Activated T-cell treated with anti-CD3 and anti-CD28 coated beads, Interleukin-2, amount 50 U/mL, for 72 hours (primary cell): ENCODE measurements at regions not wholly inside any gene's neighbourhood (a gene's known extent, or its start where the extent isn't known, plus 50 kb on each side); places are given as distances from the start of the nearest gene placed in this dataset.

Source experiments
- ATAC-seq, 2 donors: fragments of 150-1000 bp; cut with Tn5 transposase; replicated peaks in 1 of 2; 2 replicates each; pipeline ENCODE4 v1.10.0; 2021; ENCODE audit warnings: moderate library complexity in 2 of 2, mild to moderate bottlenecking in 1 of 2
- DNase-seq, 2 donors: peaks; one replicate each; pipeline ENCODE4 v3.0.0; 2021 to 2022; ENCODE audit warnings: mixed read lengths in 1 of 2
- H3K27ac Mint-ChIP-seq: one replicate; pipeline ENCODE4 v1.8.0; 2022; ENCODE audit warnings: mild to moderate bottlenecking, moderate library complexity, mixed read lengths
- H3K27me3 Mint-ChIP-seq: one replicate; pipeline ENCODE4 v1.8.0; 2022; ENCODE audit warnings: low read depth, mixed read lengths
- H3K36me3 Mint-ChIP-seq, 2 donors: one replicate each; pipeline ENCODE4 v1.8.0; 2022; ENCODE audit warnings: mixed read lengths in 2 of 2, mild to moderate bottlenecking in 1 of 2; ENCODE audit not compliant: insufficient read depth in 2 of 2
- H3K4me1 Mint-ChIP-seq: one replicate; pipeline ENCODE4 v1.8.0; 2022; ENCODE audit warnings: low read depth, mixed read lengths
- H3K4me3 Mint-ChIP-seq, 2 donors: one replicate each; pipeline ENCODE4 v1.8.0; 2022; ENCODE audit warnings: mild to moderate bottlenecking in 2 of 2, mixed read lengths in 2 of 2, moderate library complexity in 2 of 2
- H3K9me3 Mint-ChIP-seq, 2 donors: one replicate each; pipeline ENCODE4 v1.8.0; 2022; ENCODE audit warnings: mixed read lengths in 2 of 2

DNA sequence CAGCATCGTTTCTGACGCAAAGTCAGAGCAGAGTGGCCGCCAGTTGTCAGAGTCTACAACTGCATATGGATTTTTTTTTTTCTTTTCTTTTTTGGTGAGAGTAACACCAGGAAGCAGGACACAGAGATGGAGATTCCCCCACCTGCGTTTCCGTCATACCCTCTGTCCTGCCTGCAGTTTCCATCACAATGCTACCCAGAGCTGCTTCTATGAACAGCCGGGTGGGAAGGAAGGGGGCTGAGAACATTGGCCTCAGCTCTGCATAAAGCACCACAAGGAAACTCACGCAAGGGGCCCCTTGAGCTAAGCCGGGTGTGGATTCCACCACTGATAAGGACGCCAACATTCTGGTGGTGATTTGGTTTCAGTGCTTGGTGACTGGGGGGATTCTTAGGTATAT, 183.5 kb upstream of the AFDN start:
- H3K27me3 Mint-ChIP-seq: peaks cover 25% of the 10 kb centered on the region
- peaks cover 6% of the 10 kb centered on the region in 2 donors for H3K9me3 Mint-ChIP-seq
- DNase-seq (no peak), ATAC-seq (no peak)
- H3K4me1 Mint-ChIP-seq: no peaks in the 10 kb centered on the region
- peaks cover 2 to 3% of the 10 kb centered on the region in 2 donors for H3K36me3 Mint-ChIP-seq
- no peak overlapping the region for H3K27ac Mint-ChIP-seq
- H3K4me3 Mint-ChIP-seq: no peak overlapping the region

DNA sequence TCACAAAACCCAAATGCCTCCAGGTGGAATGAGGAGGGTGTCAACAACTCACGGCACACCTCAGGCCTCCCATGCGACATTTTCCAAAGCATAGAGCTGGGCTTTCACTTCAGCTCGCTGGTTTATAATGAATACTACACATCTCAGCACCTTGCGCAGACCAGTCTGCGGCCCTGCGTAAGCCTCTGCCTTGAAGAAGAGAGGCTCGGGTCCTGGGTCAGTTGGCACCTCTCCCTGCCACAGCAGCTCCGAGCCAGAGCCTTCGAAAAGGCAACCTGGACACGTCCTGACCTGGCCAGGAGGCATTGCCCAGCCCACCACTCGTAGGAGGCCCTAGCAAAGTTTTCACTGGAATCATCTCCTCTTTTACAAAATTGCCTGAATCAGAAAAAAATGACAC, 183.0 kb upstream of the AFDN start:
- H3K4me3 Mint-ChIP-seq: no peak overlapping the region
- H3K27ac Mint-ChIP-seq: no peak overlapping the region
- no peak for DNase-seq
- ATAC-seq: no peak
- H3K36me3 Mint-ChIP-seq: peaks cover 2 to 3% of the 10 kb centered on the region in 2 donors
- peaks cover 25% of the 10 kb centered on the region for H3K27me3 Mint-ChIP-seq
- H3K9me3 Mint-ChIP-seq: peaks cover 6% of the 10 kb centered on the region in 2 donors
- H3K4me1 Mint-ChIP-seq: no peaks in the 10 kb centered on the region

DNA sequence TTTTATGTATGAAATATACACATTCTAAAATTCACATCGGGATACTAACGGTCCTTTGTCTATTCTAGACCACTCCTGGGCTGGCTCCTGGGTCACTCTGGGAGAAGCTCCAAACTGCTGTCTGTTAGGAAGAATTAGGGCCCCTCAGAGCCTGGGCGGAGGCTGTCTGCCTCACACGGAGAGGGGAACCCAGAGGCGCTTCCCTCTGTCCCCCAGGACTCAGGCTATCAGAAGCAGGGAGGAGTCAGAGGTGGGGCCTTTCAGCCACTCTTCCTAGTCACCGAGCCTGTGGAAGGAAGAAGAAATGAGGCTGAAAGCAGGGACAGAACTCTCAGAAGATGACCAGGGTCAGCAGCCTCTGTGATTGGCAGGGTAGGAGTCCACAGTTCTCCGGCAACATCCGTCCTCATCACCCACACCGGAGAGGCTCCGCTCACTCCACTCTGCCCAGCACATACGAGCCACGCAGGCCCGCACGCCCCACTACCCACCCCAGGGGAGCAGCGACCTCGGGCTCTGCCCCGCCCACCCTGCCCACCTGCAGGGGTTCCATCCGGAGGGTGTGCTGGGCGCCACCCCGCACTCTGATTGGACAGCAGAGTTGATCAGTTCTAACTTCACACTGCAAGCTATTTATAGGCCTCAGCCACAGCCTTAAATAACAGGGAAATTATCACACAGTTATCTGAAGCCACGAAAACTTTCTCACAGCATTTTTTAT, 182.1 kb upstream of the AFDN start:
- Mint-ChIP-seq H3K4me3 (no peak overlapping the region), H3K4me1 (no peaks in the 10 kb centered on the region), H3K27ac (no peak overlapping the region), H3K36me3 (peaks cover 2 to 3% of the 10 kb centered on the region in 2 donors), H3K9me3 (peaks cover 6% of the 10 kb centered on the region in 2 donors), H3K27me3 (peaks cover 25% of the 10 kb centered on the region)
- ATAC-seq: no peak
- DNase-seq: no peak

DNA sequence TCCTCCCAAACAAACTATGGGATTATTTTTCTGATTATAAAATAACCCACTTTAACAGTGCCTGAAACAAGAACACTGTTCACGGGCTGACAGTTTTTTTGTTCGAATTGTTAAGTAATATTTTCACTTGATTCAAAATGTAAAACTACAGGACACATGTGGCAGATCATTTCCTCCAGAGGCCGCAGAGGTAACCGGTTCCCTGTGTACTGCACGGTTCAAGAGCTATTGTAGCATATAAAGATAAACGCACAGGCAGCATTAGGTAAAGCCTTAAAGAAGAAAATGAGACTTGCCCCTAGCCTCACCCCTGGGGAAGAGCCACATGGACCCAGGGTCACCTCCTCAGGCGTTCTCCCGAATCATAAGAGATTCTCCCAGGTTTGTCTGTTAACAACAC, 181.3 kb upstream of the AFDN start:
- Mint-ChIP-seq H3K36me3 (peaks cover 2 to 3% of the 10 kb centered on the region in 2 donors), H3K27ac (no peak overlapping the region), H3K4me1 (no peaks in the 10 kb centered on the region), H3K27me3 (peaks cover 25% of the 10 kb centered on the region), H3K9me3 (peaks cover 6% of the 10 kb centered on the region in 2 donors), H3K4me3 (no peak overlapping the region)
- ATAC-seq: no peak
- DNase-seq: no peak

DNA sequence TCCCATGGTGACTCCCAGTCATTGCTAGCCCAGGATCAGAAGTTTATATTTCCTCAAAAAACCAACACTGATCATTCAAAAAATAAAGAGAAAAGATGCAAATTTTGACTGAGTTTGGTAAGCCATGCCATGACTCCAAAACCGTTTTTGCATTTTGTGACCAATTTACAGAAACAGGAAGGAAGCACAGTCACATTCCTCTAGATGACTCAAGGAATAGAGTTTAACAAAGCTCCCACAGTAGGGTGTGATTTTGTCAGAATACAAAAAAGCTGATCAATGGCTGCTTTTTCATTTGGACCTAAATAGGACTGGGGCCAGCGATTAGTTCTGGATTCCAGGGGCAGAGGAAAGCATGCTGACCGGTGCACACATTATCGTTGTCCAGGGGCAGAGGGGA, 179.4 kb upstream of the AFDN start:
- peaks cover 25% of the 10 kb centered on the region for H3K27me3 Mint-ChIP-seq
- no peaks in the 10 kb centered on the region for H3K9me3 Mint-ChIP-seq
- no peak overlapping the region for H3K27ac Mint-ChIP-seq
- peaks cover 0 to 3% of the 10 kb centered on the region in 2 donors for H3K36me3 Mint-ChIP-seq
- ATAC-seq (peak in 1 of 2 donors; percentile 58), DNase-seq (no peak)
- no peak overlapping the region for H3K4me3 Mint-ChIP-seq
- no peaks in the 10 kb centered on the region for H3K4me1 Mint-ChIP-seq

DNA sequence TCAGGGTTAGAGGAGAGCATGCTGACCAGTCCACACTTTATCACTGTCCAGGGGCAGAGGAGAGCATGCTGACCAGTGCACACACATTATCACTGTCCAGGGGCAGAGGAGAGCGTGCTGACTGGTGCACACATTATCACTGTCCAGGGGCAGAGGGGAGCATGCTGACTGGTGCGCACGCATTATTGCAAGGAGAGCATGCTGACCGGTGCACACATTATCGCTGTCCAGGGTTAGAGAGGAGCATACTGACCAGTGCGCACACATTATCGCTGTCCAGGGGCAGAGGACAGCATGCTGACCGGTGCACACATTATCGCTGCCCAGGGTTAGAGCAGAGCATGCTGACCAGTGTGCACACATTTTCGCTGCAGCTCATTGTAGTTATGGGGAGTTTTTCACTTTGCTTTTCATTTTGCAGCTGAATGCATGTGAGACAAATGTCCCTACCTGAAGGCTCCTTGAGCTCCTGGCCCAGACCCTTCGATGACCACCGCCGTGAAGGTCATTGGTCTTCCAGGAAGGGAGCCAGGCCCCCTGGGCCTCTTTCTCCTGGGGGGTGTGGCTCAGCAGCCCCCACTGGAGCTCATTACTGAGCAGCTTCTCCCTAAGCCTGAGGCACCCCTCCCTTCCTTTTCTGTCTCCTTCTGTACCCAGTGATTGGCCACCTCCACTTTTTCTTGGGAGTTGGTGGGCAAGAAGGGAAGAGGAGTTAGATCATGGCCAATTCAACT, 178.8 kb upstream of the AFDN start:
- Mint-ChIP-seq H3K4me1 (no peaks in the 10 kb centered on the region), H3K36me3 (peaks cover 0 to 3% of the 10 kb centered on the region in 2 donors), H3K9me3 (no peaks in the 10 kb centered on the region), H3K27me3 (peaks cover 25% of the 10 kb centered on the region), H3K4me3 (no peak overlapping the region), H3K27ac (no peak overlapping the region)
- ATAC-seq (no peak), DNase-seq (no peak)

DNA sequence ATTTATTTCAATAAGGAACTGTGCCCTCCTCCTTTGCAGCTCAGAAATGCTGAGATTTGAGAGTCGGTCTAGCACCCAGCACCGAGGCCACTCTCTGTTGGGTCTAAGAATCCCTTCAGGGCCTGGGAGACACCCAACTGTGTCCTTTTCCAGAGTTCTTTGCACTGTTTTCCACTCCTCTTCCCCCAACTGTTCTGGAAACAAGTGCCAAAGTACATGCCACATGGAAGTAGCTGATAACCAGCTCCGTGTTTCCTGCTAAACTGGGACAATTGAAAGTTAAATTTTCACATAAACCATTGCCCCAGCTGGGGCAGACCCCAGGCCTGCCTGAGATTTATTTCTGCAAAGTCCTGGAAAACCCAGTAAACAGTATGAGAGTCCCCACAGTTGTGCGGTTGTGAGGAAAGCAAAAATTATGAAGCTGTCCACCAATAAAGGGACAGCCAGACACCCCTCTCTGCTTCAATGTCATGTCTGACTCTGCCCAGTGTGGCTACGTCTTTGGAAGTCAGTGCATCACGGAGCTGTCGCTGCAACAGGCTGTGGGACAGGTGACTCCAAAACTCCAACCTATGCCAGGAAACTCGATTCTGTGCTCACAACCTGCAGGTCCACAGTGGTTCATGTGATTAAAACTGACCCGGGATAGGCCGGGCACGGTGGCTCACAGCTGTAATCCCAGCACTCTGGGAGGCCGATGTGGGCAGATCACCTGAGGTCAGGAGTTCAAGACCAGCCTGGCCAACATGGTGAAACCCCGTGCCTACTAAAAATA, 178.0 kb upstream of the AFDN start:
- H3K4me1 Mint-ChIP-seq: no peaks in the 10 kb centered on the region
- DNase-seq (no peak), ATAC-seq (no peak)
- H3K27ac Mint-ChIP-seq: no peak overlapping the region
- H3K36me3 Mint-ChIP-seq: peaks cover 0 to 3% of the 10 kb centered on the region in 2 donors
- no peaks in the 10 kb centered on the region for H3K9me3 Mint-ChIP-seq
- H3K4me3 Mint-ChIP-seq: no peak overlapping the region
- H3K27me3 Mint-ChIP-seq: peaks cover 25% of the 10 kb centered on the region

DNA sequence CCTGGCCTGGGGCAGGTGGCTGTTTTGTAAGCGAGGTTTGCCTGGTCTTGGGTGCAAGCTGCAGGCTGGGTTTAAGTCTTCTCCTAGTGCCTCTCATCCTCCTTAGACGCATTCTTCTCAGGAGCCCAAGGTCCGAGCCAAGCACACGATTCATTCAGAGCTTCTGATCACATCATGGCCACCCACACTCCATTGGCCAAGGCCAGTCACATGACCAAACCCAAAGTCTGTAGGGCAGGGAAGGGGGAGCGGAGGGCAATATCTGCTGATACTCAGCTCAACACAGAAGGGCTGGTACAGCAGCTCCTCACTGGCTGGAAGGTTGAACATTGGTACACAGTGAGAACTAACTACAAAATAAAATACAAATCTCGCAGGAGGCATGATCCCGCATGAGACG, 177.2 kb upstream of the AFDN start:
- Mint-ChIP-seq H3K27ac (no peak overlapping the region), H3K27me3 (peaks cover 25% of the 10 kb centered on the region), H3K36me3 (peaks cover 0 to 3% of the 10 kb centered on the region in 2 donors), H3K9me3 (no peaks in the 10 kb centered on the region), H3K4me1 (no peaks in the 10 kb centered on the region), H3K4me3 (no peak overlapping the region)
- ATAC-seq (no peak), DNase-seq (no peak)

DNA sequence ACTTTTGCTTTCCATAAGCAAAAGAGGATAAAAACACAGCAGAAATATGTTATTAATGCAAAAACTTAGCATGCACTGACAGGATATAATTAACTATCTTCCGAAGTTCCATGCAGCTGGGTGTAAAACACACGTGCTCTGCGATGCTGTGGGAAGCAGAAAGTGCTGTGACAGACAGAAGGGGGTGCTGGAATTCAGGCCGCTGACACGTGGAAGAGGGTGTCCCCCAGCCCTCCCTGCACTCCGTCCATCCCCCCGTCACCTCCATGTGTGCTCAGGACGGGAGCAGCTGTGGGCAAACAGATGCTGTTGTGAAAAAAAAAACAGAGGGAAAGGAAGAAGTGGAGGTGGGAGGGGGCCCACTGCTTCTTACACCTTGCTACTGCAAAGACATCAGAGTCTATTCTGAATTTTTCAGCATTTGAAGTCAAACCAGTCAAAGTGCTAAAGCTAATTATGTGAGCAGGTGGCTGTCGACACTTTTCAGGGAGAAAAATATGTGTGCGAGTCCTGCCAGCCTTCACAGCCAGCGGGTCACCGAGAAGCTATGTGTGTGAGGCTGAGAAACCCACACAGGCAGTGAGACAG, 175.9 kb upstream of the AFDN start:
- no peaks in the 10 kb centered on the region for H3K9me3 Mint-ChIP-seq
- H3K27ac Mint-ChIP-seq: no peak overlapping the region
- DNase-seq (no peak), ATAC-seq (no peak)
- H3K36me3 Mint-ChIP-seq: no peaks in the 10 kb centered on the region
- H3K4me3 Mint-ChIP-seq: no peak overlapping the region
- no peaks in the 10 kb centered on the region for H3K4me1 Mint-ChIP-seq
- H3K27me3 Mint-ChIP-seq: peaks cover 17% of the 10 kb centered on the region

DNA sequence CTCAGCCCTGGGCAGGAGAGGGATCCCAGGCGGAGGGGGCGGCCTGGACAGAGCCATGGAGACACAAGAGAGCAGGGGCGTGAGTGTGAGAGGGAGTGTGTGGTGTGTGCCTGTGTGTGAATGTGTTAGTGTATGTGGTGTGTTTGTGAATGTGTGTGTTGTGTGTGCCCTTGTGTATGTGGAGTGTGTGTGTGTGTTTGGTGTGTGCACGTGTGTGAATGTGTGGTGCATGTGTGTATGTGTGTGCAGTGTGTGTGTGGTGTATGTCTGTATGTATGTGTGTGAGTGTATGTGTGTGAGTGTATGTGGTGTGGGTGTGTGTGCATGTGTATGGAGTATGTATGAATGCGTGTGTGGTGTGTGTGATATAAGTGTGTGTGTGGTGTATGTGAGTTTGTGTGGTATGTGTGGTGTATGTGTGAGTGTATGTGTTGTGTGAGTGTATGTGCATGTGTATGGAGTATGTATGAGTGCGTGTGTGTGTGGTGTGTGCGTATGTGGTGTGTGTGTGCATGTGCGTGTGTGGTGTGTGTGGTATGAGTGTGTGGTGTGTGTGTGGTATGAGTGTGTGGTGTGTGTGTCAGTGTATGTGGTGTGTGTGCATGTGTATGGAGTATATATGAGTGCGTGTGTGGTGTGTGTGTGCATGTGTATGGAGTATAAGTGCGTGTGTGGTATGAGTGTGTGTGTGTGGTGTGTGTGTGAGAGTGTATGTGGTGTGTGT, 175.2 kb upstream of the AFDN start:
- Mint-ChIP-seq H3K27ac (no peak overlapping the region), H3K4me1 (no peaks in the 10 kb centered on the region), H3K4me3 (no peak overlapping the region), H3K27me3 (peaks cover 11% of the 10 kb centered on the region), H3K36me3 (no peaks in the 10 kb centered on the region), H3K9me3 (no peaks in the 10 kb centered on the region)
- ATAC-seq (no peak), DNase-seq (no peak)

DNA sequence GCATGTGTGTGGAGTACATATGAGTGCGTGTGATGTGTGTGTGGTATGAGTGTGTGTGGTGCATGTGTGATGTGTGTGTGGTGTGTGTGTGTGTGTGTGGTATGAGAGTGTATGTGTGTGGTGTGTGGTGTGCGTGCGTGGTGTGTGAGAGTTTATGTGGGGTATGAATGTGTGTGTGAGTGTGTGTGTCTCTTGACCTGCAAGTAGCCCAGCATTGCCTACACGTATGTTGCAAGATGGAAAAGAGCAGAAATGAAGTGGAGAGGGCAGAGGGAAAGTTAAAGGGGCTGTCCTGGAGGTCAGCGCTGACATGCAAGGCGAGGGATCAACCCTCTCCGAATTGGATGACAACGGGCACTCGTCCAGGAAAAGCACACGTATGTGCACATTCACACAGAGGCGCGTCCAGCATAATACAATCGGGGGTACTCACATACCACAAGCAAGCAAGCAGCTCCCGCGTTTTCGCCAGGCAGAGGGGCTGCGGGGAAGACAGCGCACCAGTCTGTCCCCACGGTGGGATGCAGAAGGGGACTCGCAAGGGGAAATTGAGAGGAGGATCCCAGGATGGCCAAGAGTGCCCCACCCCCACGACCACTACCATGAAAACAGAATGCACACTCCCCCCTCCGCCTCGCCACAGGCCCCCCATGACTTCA, 174.5 kb upstream of the AFDN start:
- Mint-ChIP-seq H3K4me3 (no peak overlapping the region), H3K9me3 (no peaks in the 10 kb centered on the region), H3K27me3 (peaks cover 4% of the 10 kb centered on the region), H3K36me3 (no peaks in the 10 kb centered on the region), H3K27ac (no peak overlapping the region), H3K4me1 (no peaks in the 10 kb centered on the region)
- DNase-seq: no peak
- no peak for ATAC-seq

DNA sequence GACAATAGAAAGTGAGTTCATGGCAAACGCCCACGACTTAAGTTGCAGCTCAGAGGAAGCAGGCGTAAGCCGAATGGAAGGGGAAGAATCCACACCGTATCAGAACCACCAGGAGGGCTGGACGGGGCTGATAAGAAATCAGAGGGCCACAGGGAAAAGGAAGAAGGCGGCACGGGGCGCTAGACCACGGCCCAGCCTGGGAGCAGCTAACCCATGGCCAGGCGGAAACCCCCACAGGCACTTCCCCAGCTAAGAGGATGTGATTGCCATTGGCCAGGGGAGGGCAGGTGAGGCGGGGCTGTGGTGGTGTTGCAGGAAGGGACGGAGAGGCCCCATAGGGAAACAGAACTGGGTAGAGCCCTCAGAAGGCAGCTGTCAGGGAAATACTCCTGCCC, 174.0 kb upstream of the AFDN start:
- H3K4me1 Mint-ChIP-seq: no peaks in the 10 kb centered on the region
- DNase-seq (no peak), ATAC-seq (no peak)
- no peaks in the 10 kb centered on the region for H3K36me3 Mint-ChIP-seq
- no peaks in the 10 kb centered on the region for H3K27me3 Mint-ChIP-seq
- H3K4me3 Mint-ChIP-seq: no peak overlapping the region
- H3K27ac Mint-ChIP-seq: no peak overlapping the region
- H3K9me3 Mint-ChIP-seq: no peaks in the 10 kb centered on the region
